Endothelial cell of umbilical vein (primary cell): ENCODE measurements at regions not wholly inside any gene's neighbourhood (a gene's known extent, or its start where the extent isn't known, plus 50 kb on each side); places are given as distances from the start of the nearest gene placed in this dataset.

Experiments
- BruUV-seq: library from RNA; stranded (reverse); fragments of 400-500 nt; replicated peaks from 2 replicates; lab custom pipeline; 2021; lab: Mats Ljungman, UMichigan
- CTCF ChIA-PET: fragments of 300-600, 350-600 bp; sonication (Branson Sonifier 250); formaldehyde crosslinking; loops from one replicate; lab custom pipeline; 2021; ENCODE audit warnings: antibody characterized with exemption, inconsistent platforms; lab: Charles Lee
- POLR2A ChIA-PET: fragments of 300-600, 350-600 bp; sonication (Branson Sonifier 250); formaldehyde crosslinking; loops from one replicate; lab custom pipeline; 2021; ENCODE audit warnings: antibody characterized with exemption, inconsistent platforms; lab: Charles Lee
- DNase-seq: peaks from one replicate; pipeline ENCODE4 v3.0.0-alpha.2; 2011; ENCODE audit warnings: low read depth, low spot score
- FAIRE-seq: peaks from 2 replicates; lab custom pipeline; 2011; peaks lifted over from hg19 to GRCh38; lab: Jason Lieb, UNC
- H2AFZ ChIP-seq: 2 replicates; pipeline ENCODE4 v1.6.0; 2012; ENCODE audit warnings: low read depth, low read length, control low read depth, inconsistent platforms
- H3K27ac ChIP-seq: 2 replicates; pipeline ENCODE4 v1.5.1; 2011; ENCODE audit warnings: low read depth, mild to moderate bottlenecking, control low read depth, low read length, moderate library complexity; ENCODE audit not compliant: insufficient read depth
- H3K27me3 ChIP-seq, 2 experiments: 2 replicates each; pipeline versions ENCODE4 v1.6.0 to v1.6.1; 2011; ENCODE audit warnings: low read length in 2 of 2, mixed read lengths in 1 of 2; ENCODE audit not compliant: control insufficient read depth in 2 of 2, insufficient read depth in 2 of 2
- H3K36me3 ChIP-seq, 2 experiments: 2 replicates in 1 of 2; 3 replicates in 1 of 2; pipeline ENCODE4 v1.5.1; 2011; ENCODE audit warnings: low read length in 2 of 2, mild to moderate bottlenecking in 1 of 2, moderate library complexity in 1 of 2; ENCODE audit not compliant: control insufficient read depth in 2 of 2, insufficient read depth in 2 of 2; ENCODE audit errors: extremely low read depth in 1 of 2
- H3K4me1 ChIP-seq: 3 replicates; pipeline ENCODE4 v1.5.1; 2011; ENCODE audit warnings: mild to moderate bottlenecking, low read length; ENCODE audit not compliant: control insufficient read depth, insufficient read depth; ENCODE audit errors: extremely low read depth
- H3K4me2 ChIP-seq: 2 replicates; pipeline ENCODE4 v1.6.1; 2011; ENCODE audit warnings: low read length, control low read depth, mixed read lengths; ENCODE audit not compliant: insufficient read depth
- H3K4me3 ChIP-seq, 3 experiments: fragments of 200-600 bp in 1 of 3; sonication (generic), shearing (Covaris generic) in 1 of 3; replicated peaks in 1 of 3; 2 replicates each; pipeline ENCODE4 v1.5.1; 2011 to 2016; ENCODE audit warnings: control low read depth in 3 of 3, low read length in 3 of 3, mild to moderate bottlenecking in 2 of 3, inconsistent platforms in 1 of 3, low read depth in 1 of 3, moderate library complexity in 1 of 3; ENCODE audit not compliant: insufficient read depth in 1 of 3
- H3K79me2 ChIP-seq: 2 replicates; pipeline ENCODE4 v1.6.0; 2012; ENCODE audit warnings: low read length, inconsistent platforms; ENCODE audit not compliant: control insufficient read depth, insufficient read depth
- H3K9ac ChIP-seq: replicated peaks from 2 replicates; pipeline ENCODE3; 2011; ENCODE audit warnings: low read length, control low read depth; ENCODE audit not compliant: insufficient read depth; ENCODE audit errors: extremely low read depth
- H3K9me1 ChIP-seq: replicated peaks from 3 replicates; pipeline ENCODE4 v1.6.0; 2011; ENCODE audit warnings: mild to moderate bottlenecking, low read length; ENCODE audit not compliant: control insufficient read depth, insufficient read depth; ENCODE audit errors: extremely low read depth
- H3K9me3 ChIP-seq: replicated peaks from 2 replicates; pipeline ENCODE4 v1.5.1; 2012; ENCODE audit warnings: low read length, inconsistent platforms; ENCODE audit not compliant: control insufficient read depth, insufficient read depth
- H4K20me1 ChIP-seq: replicated peaks from 2 replicates; pipeline ENCODE3; 2011; ENCODE audit warnings: mild to moderate bottlenecking, low read length; ENCODE audit not compliant: control insufficient read depth, insufficient read depth; ENCODE audit errors: extremely low read depth
- CTCF ChIP-seq, 2 donors: IDR thresholded peaks; 1 replicate in 1 of 2; 2 replicates in 1 of 2; pipeline ENCODE4 v1.5.1; 2011; ENCODE audit warnings: low read length in 2 of 2, mild to moderate bottlenecking in 2 of 2, moderate library complexity in 2 of 2, control low read depth in 1 of 2, inconsistent platforms in 1 of 2, low read depth in 1 of 2; ENCODE audit not compliant: insufficient read depth in 1 of 2; ENCODE audit errors: extremely low read depth in 1 of 2
- EZH2 ChIP-seq: IDR thresholded peaks from 2 replicates; pipeline ENCODE4 v1.6.1; 2012; ENCODE audit warnings: borderline replicate concordance, low read depth, mild to moderate bottlenecking, moderate library complexity, low read length, inconsistent platforms; ENCODE audit not compliant: severe bottlenecking
- FOS ChIP-seq: IDR thresholded peaks from 2 replicates; pipeline ENCODE4 v1.6.1; 2011; ENCODE audit warnings: mild to moderate bottlenecking, low read length, moderate library complexity, borderline replicate concordance; ENCODE audit not compliant: insufficient read depth
- GATA2 ChIP-seq: IDR thresholded peaks from 2 replicates; pipeline ENCODE4 v1.7.0; 2011; ENCODE audit warnings: low read depth, mild to moderate bottlenecking, moderate library complexity, mixed read lengths, low read length; ENCODE audit not compliant: insufficient read length, insufficient read depth
- JUN ChIP-seq: IDR thresholded peaks from 2 replicates; pipeline ENCODE4 v1.6.1; 2011; ENCODE audit warnings: borderline replicate concordance, low read depth; ENCODE audit not compliant: insufficient read length, insufficient read depth
- MAX ChIP-seq: IDR thresholded peaks from 2 replicates; pipeline ENCODE4 v1.6.1; 2011; ENCODE audit not compliant: insufficient read depth, insufficient read length
- MYC ChIP-seq: IDR thresholded peaks from one replicate; pipeline ENCODE4 v1.6.1; 2011; ENCODE audit warnings: mild to moderate bottlenecking, low read depth, low read length
- POLR2A ChIP-seq: IDR thresholded peaks from 2 replicates; pipeline ENCODE4 v1.6.1; 2012; ENCODE audit warnings: low read depth, mild to moderate bottlenecking, control low read depth, low read length
- POLR2AphosphoS5 ChIP-seq: IDR thresholded peaks from 2 replicates; pipeline ENCODE4 v1.6.1; 2012; ENCODE audit warnings: low read depth, mild to moderate bottlenecking, control low read depth, low read length, moderate library complexity; ENCODE audit not compliant: insufficient read depth
- dilution Hi-C: fragments of 300-500 bp; cut with MboI; formaldehyde crosslinking; loops from one replicate; pipeline ENCODE4 v1.15.0; 2019; ENCODE audit warnings: low sequenced_read_pairs; ENCODE audit not compliant: extremely low pct_ligation_motif_present
- intact Hi-C: fragments of 100-400 bp; cut with micrococcal nuclease; formaldehyde crosslinking; loops from one replicate; pipeline ENCODE4 v1.10.0; 2022

- Histone ChIP-seq H3K79me2 (no peaks in the 10 kb centered on the region), H3K9ac (no peak overlapping the region), H3K4me3 (no peak overlapping the region), H4K20me1 (no peaks in the 10 kb centered on the region), H3K4me2 (no peak overlapping the region), H3K9me3 (no peaks in the 10 kb centered on the region), H3K4me1 (no peaks in the 10 kb centered on the region), H3K36me3 (no peaks in the 10 kb centered on the region), H3K9me1 (no peaks in the 10 kb centered on the region), H3K27me3 (no peaks in the 10 kb centered on the region), H3K27ac (no peak overlapping the region), H2AFZ (no peak overlapping the region)
- intact Hi-C loops: no loop called here
- DNase-seq: no peak
- ChIA-PET POLR2A (no interaction called here), CTCF (no interaction called here)
- BruUV-seq: no TSS peak
- FAIRE-seq: no peak
- dilution Hi-C loops: no loop called here
- TF ChIP-seq GATA2 (no peak), POLR2A (no peak), JUN (no peak), POLR2AphosphoS5 (no peak), CTCF (IDR thresholded peaks at IDR 0.05; ENCODE audit: extremely low read depth in 1 of 2, insufficient read depth in 1 of 2, low read depth in 1 of 2, low read length in 2 of 2) (no peak), EZH2 (no peak), MYC (no peak), MAX (no peak), FOS (no peak)
Observed at GRCh38 chr12:60123557-60123956, 527.7 kb downstream of the SLC16A7 start.
